ENCODE measurements at regions not wholly inside any gene's neighbourhood (a gene's known extent, or its start where the extent isn't known, plus 50 kb on each side); places are given as distances from the start of the nearest gene placed in this dataset.

DNA sequence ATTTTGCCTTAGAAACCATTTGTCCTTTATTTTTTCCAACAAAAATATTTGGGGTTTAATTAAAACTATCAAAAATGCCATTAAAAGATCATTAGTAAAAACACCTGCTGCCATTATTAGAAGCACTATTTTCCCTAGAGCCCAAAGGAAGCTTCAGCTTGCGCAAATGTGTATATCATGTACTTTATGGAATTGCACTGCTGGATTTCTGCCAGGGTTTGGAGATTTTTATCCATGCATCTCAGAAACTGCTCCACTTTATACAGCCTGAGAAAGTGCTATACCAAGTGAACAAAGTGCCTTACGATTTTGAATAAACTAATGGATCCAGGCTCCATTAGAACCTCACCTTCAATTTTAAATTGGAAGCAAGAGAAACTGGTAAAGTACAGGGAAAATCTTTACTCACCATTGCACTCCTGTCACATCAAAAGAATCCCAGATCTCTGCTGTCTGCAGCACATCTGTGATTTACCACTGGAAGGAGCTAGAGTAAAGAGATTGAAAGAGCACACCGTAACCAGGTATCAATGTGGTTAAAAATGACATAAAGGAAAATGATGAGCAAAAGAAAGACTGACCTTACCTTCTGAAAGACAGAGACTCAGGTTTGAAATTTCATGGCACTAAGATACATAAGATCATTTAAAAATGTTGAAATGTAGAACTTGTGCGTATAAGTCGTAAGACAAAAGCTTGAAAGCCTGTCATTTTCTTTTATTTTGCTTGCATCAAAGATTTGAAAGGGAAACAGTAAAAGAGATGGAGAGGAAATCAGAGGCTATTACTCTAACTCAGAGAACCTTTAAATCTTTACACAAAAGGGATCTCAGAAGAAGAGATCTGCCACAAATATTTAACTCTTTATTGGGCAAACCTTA is 678.1 kb upstream of the GOT2 start:
- intact Hi-C loops (cut with DNase I; ENCODE audit: low total_unique reads) (no loop called here), in situ Hi-C loops (cut with MboI; ENCODE audit: low pct_ligation_motif_present in 1 of 4, low pct_unique_long_range_greater_than_20kb in 1 of 4, low sequenced_read_pairs in 3 of 4) (no loop called here)
- Histone ChIP-seq H3K27me3 (no peaks in the 10 kb centered on the region), H3K4me1 (no peaks in the 10 kb centered on the region), H3K36me3 (no peaks in the 10 kb centered on the region), H3K4me3 (no peak overlapping the region), H3K27ac (no peak overlapping the region), H3K9me3 (peaks cover 0 to 4% of the 10 kb centered on the region in 2 donors)
- 63 to 66% methylated on average over 5 of the region's 5 CpGs for WGBS, 2 donors (ENCODE audit: low coverage in 1 of 2)
- no peak for DNase-seq
- TF ChIP-seq POLR2A (IDR thresholded peaks at IDR 0.05) (no peak), EP300 (IDR thresholded peaks at IDR 0.05; ENCODE audit: low read depth) (no peak), POLR2AphosphoS5 (IDR thresholded peaks at IDR 0.05) (no peak)
- TF ChIP-seq, protein P1, sequence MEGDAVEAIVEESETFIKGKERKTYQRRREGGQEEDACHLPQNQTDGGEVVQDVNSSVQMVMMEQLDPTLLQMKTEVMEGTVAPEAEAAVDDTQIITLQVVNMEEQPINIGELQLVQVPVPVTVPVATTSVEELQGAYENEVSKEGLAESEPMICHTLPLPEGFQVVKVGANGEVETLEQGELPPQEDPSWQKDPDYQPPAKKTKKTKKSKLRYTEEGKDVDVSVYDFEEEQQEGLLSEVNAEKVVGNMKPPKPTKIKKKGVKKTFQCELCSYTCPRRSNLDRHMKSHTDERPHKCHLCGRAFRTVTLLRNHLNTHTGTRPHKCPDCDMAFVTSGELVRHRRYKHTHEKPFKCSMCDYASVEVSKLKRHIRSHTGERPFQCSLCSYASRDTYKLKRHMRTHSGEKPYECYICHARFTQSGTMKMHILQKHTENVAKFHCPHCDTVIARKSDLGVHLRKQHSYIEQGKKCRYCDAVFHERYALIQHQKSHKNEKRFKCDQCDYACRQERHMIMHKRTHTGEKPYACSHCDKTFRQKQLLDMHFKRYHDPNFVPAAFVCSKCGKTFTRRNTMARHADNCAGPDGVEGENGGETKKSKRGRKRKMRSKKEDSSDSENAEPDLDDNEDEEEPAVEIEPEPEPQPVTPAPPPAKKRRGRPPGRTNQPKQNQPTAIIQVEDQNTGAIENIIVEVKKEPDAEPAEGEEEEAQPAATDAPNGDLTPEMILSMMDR (IDR thresholded peaks at IDR 0.05), result no peak

DNA sequence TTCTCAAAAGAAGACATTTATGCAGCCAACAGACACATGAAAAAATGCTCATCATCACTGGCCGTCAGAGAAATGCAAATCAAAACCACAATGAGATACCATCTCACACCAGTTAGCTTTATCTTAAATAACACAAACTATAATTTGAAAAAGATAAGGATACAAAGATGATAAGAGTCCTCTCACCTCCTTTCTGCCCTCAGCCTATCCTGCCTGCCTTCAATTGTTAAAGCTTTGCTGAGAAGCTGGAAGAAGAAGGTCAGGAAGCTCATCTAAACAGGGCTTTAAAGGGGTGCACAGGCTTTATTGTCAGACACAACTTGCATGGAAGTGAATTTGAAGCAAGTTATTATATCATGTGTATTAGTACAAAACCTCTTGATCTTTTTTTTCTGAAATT is 676.3 kb upstream of the GOT2 start:
- Histone ChIP-seq H3K9me3 (peaks cover 0 to 4% of the 10 kb centered on the region in 2 donors), H3K4me1 (no peaks in the 10 kb centered on the region), H3K27ac (no peak overlapping the region), H3K27me3 (no peaks in the 10 kb centered on the region), H3K4me3 (no peak overlapping the region), H3K36me3 (no peaks in the 10 kb centered on the region)
- no peak for DNase-seq
- intact Hi-C loops (cut with DNase I; ENCODE audit: low total_unique reads), result no loop called here
- 13 to 41% methylated on average over 1 of the region's 1 CpG for WGBS, 2 donors (ENCODE audit: low coverage in 1 of 2)
- in situ Hi-C loops (cut with MboI; ENCODE audit: low pct_ligation_motif_present in 1 of 4, low pct_unique_long_range_greater_than_20kb in 1 of 4, low sequenced_read_pairs in 3 of 4), result no loop called here
- TF ChIP-seq POLR2A (IDR thresholded peaks at IDR 0.05), result no peak
- TF ChIP-seq POLR2AphosphoS5 (IDR thresholded peaks at IDR 0.05), result no peak
- TF ChIP-seq, protein P1 (IDR thresholded peaks at IDR 0.05), result no peak
- no peak for TF ChIP-seq EP300 (IDR thresholded peaks at IDR 0.05; ENCODE audit: low read depth)

DNA sequence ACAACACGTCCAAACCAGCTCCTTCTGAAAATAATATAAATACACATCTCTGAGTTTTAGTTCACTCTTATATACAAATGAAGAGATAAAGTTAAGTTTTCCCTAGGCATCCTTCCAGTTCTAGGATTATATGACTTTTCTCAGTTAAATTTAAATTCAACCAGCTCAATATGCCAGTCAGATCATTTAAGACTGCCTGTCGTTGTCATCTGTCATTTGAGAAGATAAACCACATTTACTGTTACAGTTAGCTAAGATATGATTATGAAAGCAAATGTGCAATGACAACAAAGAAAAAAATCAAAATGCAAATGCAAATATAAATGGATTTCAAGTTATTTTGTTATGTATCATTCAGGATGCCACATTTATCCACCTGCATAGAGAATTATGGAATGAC is 671.7 kb upstream of the GOT2 start:
- H3K4me3 ChIP-seq, result no peak overlapping the region
- no peaks in the 10 kb centered on the region for H3K27me3 ChIP-seq
- no peak overlapping the region for H3K27ac ChIP-seq
- in situ Hi-C loops (cut with MboI; ENCODE audit: low pct_ligation_motif_present in 1 of 4, low pct_unique_long_range_greater_than_20kb in 1 of 4, low sequenced_read_pairs in 3 of 4) (no loop called here), intact Hi-C loops (cut with DNase I; ENCODE audit: low total_unique reads) (no loop called here)
- TF ChIP-seq POLR2A (IDR thresholded peaks at IDR 0.05) (no peak), POLR2AphosphoS5 (IDR thresholded peaks at IDR 0.05) (no peak), EP300 (IDR thresholded peaks at IDR 0.05; ENCODE audit: low read depth) (no peak)
- TF ChIP-seq, protein P1 (IDR thresholded peaks at IDR 0.05), result no peak
- H3K36me3 ChIP-seq, result no peaks in the 10 kb centered on the region
- H3K4me1 ChIP-seq, result no peaks in the 10 kb centered on the region
- DNase-seq, result no peak
- H3K9me3 ChIP-seq, result no peaks in the 10 kb centered on the region
- WGBS, 2 donors (ENCODE audit: low coverage in 1 of 2), result 77 to 90% methylated on average over 2 of the region's 2 CpGs

DNA sequence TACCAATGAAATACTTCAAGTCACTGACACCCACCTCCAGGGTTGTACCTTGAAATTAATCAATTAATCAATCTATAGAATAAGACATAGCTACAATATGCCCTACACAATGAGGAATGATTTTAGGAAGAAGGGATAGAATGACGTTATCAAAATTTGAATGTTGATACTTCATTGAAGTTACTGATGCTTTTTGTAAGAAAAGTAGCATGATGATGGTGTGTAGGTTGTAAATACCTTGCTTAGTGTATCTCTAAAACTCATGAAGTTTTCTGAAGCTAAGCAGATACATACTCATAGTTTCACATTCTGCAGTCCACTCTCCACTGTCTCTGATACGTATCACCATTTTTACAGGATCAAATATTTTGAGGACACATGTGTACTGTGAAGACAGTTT is 670.4 kb upstream of the GOT2 start:
- Histone ChIP-seq H3K27ac (no peak overlapping the region), H3K4me3 (no peak overlapping the region), H3K9me3 (no peaks in the 10 kb centered on the region), H3K4me1 (no peaks in the 10 kb centered on the region), H3K27me3 (no peaks in the 10 kb centered on the region), H3K36me3 (no peaks in the 10 kb centered on the region)
- TF ChIP-seq POLR2AphosphoS5 (IDR thresholded peaks at IDR 0.05), result no peak
- TF ChIP-seq, protein P1 (IDR thresholded peaks at IDR 0.05), result no peak
- no peak for TF ChIP-seq EP300 (IDR thresholded peaks at IDR 0.05; ENCODE audit: low read depth)
- no peak for DNase-seq
- WGBS, 2 donors (ENCODE audit: low coverage in 1 of 2), result 83 to 91% methylated on average over 2 of the region's 2 CpGs
- in situ Hi-C loops (cut with MboI; ENCODE audit: low pct_ligation_motif_present in 1 of 4, low pct_unique_long_range_greater_than_20kb in 1 of 4, low sequenced_read_pairs in 3 of 4) (no loop called here), intact Hi-C loops (cut with DNase I; ENCODE audit: low total_unique reads) (no loop called here)
